GM04503 (cell line): ENCODE measurements at regions not wholly inside any gene's neighbourhood (a gene's known extent, or its start where the extent isn't known, plus 50 kb on each side); places are given as distances from the start of the nearest gene placed in this dataset.

Experiments used
- DNase-seq: peaks from one replicate; pipeline ENCODE4 v3.0.0-alpha.2; 2012; ENCODE audit warnings: low read depth

- no peak for DNase-seq
These were observed 131.4 kb upstream of the CCDC68 start for GRCh38 chr18:55090564-55091188.

- DNase-seq = no peak
These were observed 130.3 kb upstream of the CCDC68 start for GRCh38 chr18:55089610-55090009.

- DNase-seq = no peak
These were observed 129.3 kb upstream of the CCDC68 start for GRCh38 chr18:55088561-55088960.

- no peak for DNase-seq
These were observed 128.7 kb upstream of the CCDC68 start for GRCh38 chr18:55088000-55088401.

GRCh38 chr18:55086906-55087305 lies 127.6 kb upstream of the CCDC68 start:
- DNase-seq = no peak

GRCh38 chr18:55085557-55086285 lies 126.5 kb upstream of the CCDC68 start:
- DNase-seq = no peak

GRCh38 chr18:55084550-55084949 lies 125.3 kb upstream of the CCDC68 start:
- no peak for DNase-seq

GRCh38 chr18:55083461-55083860 lies 124.2 kb upstream of the CCDC68 start:
- DNase-seq = no peak

GRCh38 chr18:55079481-55080355 lies 120.5 kb upstream of the CCDC68 start:
- DNase-seq = no peak

GRCh38 chr18:55079067-55079466 lies 119.8 kb upstream of the CCDC68 start:
- DNase-seq = no peak

GRCh38 chr18:55078303-55078932 lies 119.2 kb upstream of the CCDC68 start:
- no peak for DNase-seq

- no peak for DNase-seq
These were observed 117.5 kb upstream of the CCDC68 start for GRCh38 chr18:55076643-55077218.

- no peak for DNase-seq
These were observed 114.6 kb upstream of the CCDC68 start for GRCh38 chr18:55073834-55074233.

- DNase-seq = no peak
These were observed 113.9 kb upstream of the CCDC68 start for GRCh38 chr18:55073116-55073515.

GRCh38 chr18:55072698-55073097 lies 113.4 kb upstream of the CCDC68 start:
- no peak for DNase-seq

GRCh38 chr18:55072181-55072580 lies 112.9 kb upstream of the CCDC68 start:
- DNase-seq = no peak

- no peak for DNase-seq
These were observed 110.2 kb upstream of the CCDC68 start for GRCh38 chr18:55069497-55069896.

- DNase-seq = no peak
These were observed 105.5 kb upstream of the CCDC68 start for GRCh38 chr18:55064760-55065159.

- DNase-seq = no peak
These were observed 104.8 kb upstream of the CCDC68 start for GRCh38 chr18:55064073-55064472.

- DNase-seq = peak; percentile 54
These were observed 95.0 kb upstream of the CCDC68 start for GRCh38 chr18:55054021-55054990.

- no peak for DNase-seq
These were observed 89.6 kb upstream of the CCDC68 start for GRCh38 chr18:55048892-55049291.
